HuH-7.5 (cell line): ENCODE measurements at regions not wholly inside any gene's neighbourhood (a gene's known extent, or its start where the extent isn't known, plus 50 kb on each side); places are given as distances from the start of the nearest gene placed in this dataset.
"Not testable (repeated sequence)": the region's sequence is repeated elsewhere in the genome, so short reads cannot be mapped to it uniquely, and the experiment has no call there.

Experiments
- DNase-seq: peaks from one replicate; pipeline ENCODE4 v3.0.0; 2011; ENCODE audit warnings: low spot score

GRCh38 chr9:19873188-19873587, 84.4 kb upstream of the SLC24A2 start:
- DNase-seq = not testable (repeated sequence)

- no peak for DNase-seq
These were observed 82.2 kb upstream of the SLC24A2 start for GRCh38 chr9:19870988-19871387.

DNA sequence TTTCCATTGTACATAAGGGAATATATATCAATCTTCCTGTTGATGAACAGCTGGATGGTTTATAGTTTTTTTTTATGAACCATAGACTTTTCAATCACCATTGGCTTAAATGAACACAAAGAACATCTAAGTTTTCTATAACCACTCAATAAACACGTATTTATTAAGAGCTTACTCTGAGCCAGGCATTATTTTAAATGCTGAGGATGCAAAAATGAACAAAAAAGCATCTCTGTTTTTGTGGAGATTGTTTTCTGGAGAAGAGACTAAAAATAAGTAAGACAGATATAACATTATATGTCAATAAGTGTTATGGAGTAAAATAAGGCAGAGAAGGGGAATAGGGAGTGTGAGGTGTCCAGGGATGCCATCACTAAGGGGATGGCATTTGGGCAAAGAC, 52.1 kb upstream of the SLC24A2 start:
- no peak for DNase-seq
